Loucy (cell line): ENCODE measurements at regions not wholly inside any gene's neighbourhood (a gene's known extent, or its start where the extent isn't known, plus 50 kb on each side); places are given as distances from the start of the nearest gene placed in this dataset.

Experiments
- CTCF ChIP-seq: fragments of 200-600 bp; sonication (generic); conservative IDR thresholded peaks from 2 replicates; pipeline ENCODE4 v1.5.1; 2014; ENCODE audit warnings: mild to moderate bottlenecking, antibody characterized with exemption, low read length
- EZH2phosphoT487 ChIP-seq: fragments of 200-600 bp; IDR thresholded peaks from 2 replicates; pipeline ENCODE4 v1.6.1; 2018; ENCODE audit warnings: antibody characterized with exemption, mild to moderate bottlenecking, moderate library complexity, borderline replicate concordance

- TF ChIP-seq CTCF (no peak), EZH2phosphoT487 (no peak)
Measured at GRCh38 chr2:150860301-150860700, 372.8 kb upstream of the RND3 start.
